HG02623 (cell line): ENCODE measurements at regions not wholly inside any gene's neighbourhood (a gene's known extent, or its start where the extent isn't known, plus 50 kb on each side); places are given as distances from the start of the nearest gene placed in this dataset.
A peak's percentile ranks its signal among the peaks of the same experiment; 100 is the strongest.
"Not testable (repeated sequence)": the region's sequence is repeated elsewhere in the genome, so short reads cannot be mapped to it uniquely, and the experiment has no call there.

Source experiments
- ATAC-seq: cut with Tn5 transposase; IDR thresholded peaks from one replicate; pipeline ENCODE4 v1.9.1; 2021; ENCODE audit warnings: moderate library complexity; ENCODE audit not compliant: unreplicated experiment

GRCh38 chrX:22526339-22526738, 253.6 kb downstream of the CBLL2 start:
- ATAC-seq = peak; percentile 97

GRCh38 chrX:22527302-22527701, 254.6 kb downstream of the CBLL2 start:
- ATAC-seq = no peak

DNA sequence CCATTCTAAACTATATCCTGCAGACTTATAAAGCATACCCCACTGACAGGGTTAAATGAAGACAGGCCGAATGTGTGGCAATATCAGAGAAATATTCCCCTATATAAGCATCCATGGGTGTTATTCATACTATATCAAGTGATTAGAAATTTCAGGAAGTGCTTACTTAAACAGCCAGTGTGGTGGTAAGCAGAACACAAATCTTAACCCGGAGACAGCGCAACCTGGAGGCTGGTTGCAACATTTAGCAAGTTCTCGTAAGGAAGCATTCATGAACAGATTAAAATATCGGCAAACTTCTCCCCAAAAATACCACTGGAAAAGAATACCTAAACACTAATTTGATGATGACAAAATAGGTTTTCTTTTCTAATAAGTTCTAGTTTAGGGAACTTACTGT, 261.2 kb downstream of the CBLL2 start:
- no peak for ATAC-seq

- no peak for ATAC-seq
Observed at GRCh38 chrX:22534643-22535042, 261.9 kb downstream of the CBLL2 start.

- ATAC-seq = no peak
Observed at GRCh38 chrX:22536746-22537304, 264.1 kb downstream of the CBLL2 start.

DNA sequence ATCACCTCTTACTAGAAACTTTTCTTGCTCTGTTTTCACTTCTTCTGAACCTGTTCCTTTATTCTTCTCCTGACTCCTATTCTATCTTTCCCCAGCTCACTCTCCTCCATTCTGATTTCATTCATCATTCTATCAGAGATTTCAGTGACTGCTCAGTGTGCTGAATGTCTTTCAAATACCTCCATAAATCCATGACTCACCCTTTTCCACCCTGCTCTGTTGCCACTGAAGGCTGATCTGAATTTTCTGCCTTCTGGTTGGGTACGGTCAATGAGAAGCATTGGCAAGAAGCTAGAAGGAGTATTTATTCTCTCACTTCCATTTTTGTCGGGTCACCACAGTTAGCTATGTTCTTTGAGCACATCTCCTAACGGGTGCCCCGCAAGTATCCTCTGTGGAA, 265.9 kb downstream of the CBLL2 start:
- no peak for ATAC-seq

- ATAC-seq = no peak
Observed at GRCh38 chrX:22541926-22542325, 269.2 kb downstream of the CBLL2 start.

- ATAC-seq = no peak
Observed at GRCh38 chrX:22542641-22543040, 269.9 kb downstream of the CBLL2 start.

GRCh38 chrX:22559506-22559905, 286.8 kb downstream of the CBLL2 start:
- ATAC-seq = no peak

DNA sequence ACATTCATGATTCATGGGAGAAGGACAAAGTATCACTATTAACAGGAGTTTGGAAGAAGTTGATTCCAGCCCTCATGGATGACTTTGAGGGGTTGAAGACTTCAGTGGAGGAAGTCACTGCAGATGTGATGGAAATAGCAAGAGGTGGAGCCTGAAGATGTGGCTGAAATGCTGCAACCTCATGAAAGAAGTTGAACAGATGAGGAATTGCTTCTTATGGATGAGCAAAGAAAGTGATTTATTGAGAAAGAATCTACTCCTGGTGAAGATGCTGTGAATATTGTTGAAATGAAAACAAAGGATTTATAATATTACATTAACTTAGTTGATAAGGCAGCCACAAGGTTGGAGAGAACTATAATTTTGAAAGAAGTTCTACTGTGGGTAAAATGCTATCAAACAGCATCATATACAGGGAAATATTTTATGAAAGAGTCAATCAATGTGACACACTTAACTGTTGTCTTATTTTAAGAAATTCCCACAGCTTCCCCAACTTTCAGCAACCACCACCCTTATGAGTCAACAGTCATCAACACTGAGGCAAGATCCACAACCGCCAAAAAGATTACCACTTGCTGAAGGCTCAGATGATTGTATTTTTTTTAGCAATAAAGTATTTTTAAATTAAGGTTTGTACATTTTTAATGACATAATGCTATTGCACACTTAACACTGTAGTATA, 302.6 kb downstream of the CBLL2 start:
- no peak for ATAC-seq

DNA sequence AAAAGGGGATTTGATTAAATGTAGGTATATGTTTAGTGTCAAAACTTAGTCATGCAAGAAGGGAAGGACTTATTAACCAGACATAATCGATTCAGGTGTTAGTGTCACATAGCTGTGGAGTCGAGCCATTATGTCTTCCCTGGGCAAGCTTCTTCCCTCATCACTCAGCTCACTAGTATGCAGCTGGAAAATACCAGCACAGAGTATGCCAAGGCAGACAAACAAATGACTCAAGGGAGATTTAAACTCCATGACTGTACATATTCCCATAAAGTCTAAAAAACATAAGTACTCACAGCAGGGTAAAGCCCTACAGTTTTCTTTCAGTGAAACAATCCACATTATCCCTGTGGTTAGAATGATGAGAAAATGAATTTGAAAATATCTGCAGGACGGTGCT, 304.5 kb downstream of the CBLL2 start:
- ATAC-seq = no peak

GRCh38 chrX:22585831-22586230, 313.1 kb downstream of the CBLL2 start:
- peak; percentile 72 for ATAC-seq

GRCh38 chrX:22589845-22590244, 317.1 kb downstream of the CBLL2 start:
- ATAC-seq = no peak

DNA sequence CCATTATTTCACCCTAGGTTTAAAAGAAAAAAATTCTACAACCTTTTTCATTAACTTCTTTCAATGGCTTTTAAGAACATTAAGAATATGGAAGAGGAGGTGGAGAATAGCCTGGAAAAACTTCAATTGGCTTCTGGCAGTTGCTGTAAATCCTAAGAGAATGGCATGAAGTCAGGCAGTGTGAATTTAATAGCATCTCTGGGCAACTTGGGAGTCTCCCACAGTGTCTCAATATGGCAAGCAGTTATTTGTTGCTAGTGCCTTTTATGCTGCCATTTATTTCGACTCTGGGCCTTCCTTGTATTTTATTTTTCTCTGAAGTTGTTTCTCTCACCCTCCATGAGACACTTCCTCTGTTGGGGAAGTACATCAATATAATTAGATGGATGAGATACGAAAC, 322.1 kb downstream of the CBLL2 start:
- ATAC-seq = no peak

DNA sequence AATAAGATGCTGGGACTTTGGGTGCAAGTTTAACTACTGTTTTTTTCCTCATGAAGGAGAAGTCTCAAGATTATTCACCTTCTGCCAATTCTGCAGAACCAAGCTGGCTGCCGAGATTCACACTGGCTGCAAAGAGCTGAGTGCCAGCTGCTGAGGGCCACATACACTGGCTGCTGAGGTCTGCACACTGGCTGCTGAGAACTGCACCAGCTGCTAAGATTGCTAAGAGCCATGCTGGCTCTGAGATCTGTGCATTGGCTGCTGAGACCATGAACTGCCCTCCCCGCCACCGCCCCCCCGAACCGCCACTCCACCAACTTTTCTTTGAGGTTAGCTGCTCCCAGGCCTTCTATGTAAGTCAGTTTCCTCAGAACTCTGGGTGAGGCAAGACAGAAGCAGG, 330.3 kb downstream of the CBLL2 start:
- no peak for ATAC-seq

- not testable (repeated sequence) for ATAC-seq
Observed at GRCh38 chrX:22609452-22609851, 336.7 kb downstream of the CBLL2 start.

GRCh38 chrX:22616867-22617266, 344.2 kb downstream of the CBLL2 start:
- ATAC-seq = no peak

DNA sequence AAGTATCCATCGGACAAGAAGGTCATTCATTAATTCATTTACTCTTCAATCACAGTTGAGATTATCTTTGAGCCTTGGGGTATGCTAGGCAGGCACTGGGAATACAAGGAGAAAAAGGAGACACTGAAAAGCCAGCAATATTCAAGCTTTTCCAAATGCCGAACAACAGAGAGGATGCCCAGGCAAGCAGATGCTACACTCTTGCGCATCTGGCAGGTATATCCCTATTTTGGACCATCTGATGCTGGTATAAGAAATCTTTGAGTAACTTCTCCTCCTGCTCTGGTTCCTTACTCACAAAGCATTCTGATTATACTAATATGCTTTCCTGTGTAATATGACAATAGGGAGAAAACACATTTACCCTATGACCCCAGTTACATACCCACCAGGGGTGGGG, 354.9 kb downstream of the CBLL2 start:
- ATAC-seq = no peak

DNA sequence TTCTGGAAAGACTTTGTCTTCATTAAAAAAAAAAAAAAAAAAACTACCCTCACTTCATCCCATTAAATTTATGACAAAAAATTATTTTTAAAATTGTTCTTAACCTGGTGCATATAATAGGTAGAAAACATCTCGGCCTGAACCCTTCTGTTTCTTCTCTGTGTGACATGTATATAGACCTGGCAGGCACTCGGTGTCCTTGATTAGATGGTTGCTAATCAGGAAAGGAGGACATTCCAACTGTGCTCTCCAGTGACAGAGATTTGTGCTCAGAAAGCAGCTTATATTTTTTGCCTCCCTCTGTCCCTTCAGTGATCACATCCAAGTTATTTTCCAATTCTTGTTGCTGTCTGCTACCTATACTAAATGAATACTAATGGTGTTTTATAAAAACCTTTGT, 355.6 kb downstream of the CBLL2 start:
- ATAC-seq = no peak

DNA sequence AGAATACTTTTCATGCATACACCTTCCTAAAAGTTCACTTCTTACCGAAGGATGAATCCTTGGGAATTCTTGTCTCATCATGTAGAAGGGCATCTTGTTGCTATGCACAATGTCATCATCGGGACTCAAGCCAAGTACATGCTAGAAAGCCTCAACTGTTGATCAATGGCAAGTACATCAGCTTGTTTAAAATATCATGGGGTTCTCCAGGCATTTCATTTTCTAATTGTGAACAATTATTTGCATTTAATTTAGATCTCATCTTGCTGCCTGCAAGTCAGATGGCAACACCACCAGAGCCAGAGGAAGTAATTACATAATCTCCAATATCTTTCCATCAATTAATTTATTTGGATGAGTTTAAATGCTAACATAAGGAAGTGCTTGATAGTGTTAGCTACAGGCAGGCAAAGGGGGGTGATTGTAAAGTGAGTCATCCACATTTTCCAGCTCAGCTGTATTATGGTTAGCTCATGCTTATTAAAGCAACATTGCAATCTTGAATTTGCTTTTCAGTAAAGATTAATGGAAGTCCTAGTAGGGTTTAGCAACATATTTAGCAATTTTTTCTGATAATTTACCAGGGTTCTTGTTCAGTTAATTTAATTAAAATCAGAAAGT, 356.5 kb downstream of the CBLL2 start:
- no peak for ATAC-seq

GRCh38 chrX:22634083-22634482, 361.4 kb downstream of the CBLL2 start:
- no peak for ATAC-seq

DNA sequence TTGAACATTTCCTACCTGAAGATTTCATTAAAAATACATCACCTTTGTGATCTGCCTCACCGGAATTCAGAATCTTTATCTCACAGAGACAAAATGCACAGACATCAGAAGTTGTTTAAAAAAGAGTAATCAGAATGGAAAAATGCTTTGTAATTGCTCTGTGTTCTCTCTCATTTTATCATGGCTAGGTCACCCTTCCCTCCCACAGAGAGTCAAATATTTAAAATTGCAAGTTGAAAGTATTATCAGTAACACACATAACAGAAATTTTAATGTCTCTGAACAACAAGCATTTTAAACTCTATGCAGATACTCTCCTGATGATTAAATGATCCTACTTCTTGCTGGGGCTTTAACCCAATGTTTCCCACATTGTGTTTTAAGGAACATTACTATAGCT, 362.0 kb downstream of the CBLL2 start:
- no peak for ATAC-seq

DNA sequence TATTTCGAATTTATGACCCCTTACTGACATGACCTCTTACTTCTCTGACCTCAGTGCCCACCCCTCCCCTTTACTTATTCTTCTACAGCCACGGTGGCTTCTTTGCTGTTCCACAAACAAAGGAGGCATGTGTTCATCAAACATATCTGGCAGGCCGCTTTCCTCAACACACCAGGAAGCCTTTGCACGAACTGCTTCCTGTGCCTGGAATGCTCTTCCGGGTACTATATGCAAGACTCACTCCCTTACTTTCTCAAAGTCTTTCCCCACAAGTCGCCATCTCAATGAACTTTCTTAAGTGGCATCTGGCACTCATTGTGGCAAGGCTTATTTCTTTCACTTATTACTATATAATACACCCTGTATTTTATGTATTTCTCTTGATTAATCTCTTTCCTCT, 351.5 kb upstream of the DDX53 start:
- no peak for ATAC-seq
